ENCODE measurements at regions not wholly inside any gene's neighbourhood (a gene's known extent, or its start where the extent isn't known, plus 50 kb on each side); places are given as distances from the start of the nearest gene placed in this dataset.

DNA sequence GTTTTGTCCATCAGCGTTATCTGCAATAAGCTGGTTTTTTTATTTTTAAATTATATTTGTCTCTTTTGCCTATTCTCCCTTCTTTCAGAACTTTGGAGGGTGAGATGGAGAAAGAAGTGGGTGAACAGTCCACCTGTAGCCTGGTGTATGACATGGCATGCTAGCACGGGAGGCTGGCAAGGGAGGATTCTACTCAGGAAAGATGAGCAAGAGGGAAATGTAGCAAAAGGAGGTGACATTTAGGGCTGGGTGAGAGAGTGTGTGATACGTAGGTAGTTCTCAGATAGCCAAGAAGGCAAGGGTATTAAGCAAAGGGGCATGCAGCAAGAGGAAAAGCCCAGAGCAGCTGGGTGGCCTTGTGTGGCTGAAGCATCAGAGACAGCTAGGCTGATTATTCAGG, 612.9 kb upstream of the IGFBP3 start:
- TF ChIP-seq POLR2A (IDR thresholded peaks at IDR 0.05) = no peak
- TF ChIP-seq, protein P1, sequence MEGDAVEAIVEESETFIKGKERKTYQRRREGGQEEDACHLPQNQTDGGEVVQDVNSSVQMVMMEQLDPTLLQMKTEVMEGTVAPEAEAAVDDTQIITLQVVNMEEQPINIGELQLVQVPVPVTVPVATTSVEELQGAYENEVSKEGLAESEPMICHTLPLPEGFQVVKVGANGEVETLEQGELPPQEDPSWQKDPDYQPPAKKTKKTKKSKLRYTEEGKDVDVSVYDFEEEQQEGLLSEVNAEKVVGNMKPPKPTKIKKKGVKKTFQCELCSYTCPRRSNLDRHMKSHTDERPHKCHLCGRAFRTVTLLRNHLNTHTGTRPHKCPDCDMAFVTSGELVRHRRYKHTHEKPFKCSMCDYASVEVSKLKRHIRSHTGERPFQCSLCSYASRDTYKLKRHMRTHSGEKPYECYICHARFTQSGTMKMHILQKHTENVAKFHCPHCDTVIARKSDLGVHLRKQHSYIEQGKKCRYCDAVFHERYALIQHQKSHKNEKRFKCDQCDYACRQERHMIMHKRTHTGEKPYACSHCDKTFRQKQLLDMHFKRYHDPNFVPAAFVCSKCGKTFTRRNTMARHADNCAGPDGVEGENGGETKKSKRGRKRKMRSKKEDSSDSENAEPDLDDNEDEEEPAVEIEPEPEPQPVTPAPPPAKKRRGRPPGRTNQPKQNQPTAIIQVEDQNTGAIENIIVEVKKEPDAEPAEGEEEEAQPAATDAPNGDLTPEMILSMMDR (IDR thresholded peaks at IDR 0.05) = no peak
- TF ChIP-seq POLR2AphosphoS5 (IDR thresholded peaks at IDR 0.05; ENCODE audit: insufficient read depth in 1 of 2, low read depth in 1 of 2) = no peak
